ENCODE measurements at regions not wholly inside any gene's neighbourhood (a gene's known extent, or its start where the extent isn't known, plus 50 kb on each side); places are given as distances from the start of the nearest gene placed in this dataset.

GRCh38 chr7:34277016-34277802 lies 371.9 kb downstream of the BMPER start:
- TF ChIP-seq, protein P1, sequence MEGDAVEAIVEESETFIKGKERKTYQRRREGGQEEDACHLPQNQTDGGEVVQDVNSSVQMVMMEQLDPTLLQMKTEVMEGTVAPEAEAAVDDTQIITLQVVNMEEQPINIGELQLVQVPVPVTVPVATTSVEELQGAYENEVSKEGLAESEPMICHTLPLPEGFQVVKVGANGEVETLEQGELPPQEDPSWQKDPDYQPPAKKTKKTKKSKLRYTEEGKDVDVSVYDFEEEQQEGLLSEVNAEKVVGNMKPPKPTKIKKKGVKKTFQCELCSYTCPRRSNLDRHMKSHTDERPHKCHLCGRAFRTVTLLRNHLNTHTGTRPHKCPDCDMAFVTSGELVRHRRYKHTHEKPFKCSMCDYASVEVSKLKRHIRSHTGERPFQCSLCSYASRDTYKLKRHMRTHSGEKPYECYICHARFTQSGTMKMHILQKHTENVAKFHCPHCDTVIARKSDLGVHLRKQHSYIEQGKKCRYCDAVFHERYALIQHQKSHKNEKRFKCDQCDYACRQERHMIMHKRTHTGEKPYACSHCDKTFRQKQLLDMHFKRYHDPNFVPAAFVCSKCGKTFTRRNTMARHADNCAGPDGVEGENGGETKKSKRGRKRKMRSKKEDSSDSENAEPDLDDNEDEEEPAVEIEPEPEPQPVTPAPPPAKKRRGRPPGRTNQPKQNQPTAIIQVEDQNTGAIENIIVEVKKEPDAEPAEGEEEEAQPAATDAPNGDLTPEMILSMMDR (conservative IDR thresholded peaks at IDR 0.05; ENCODE audit: low read depth, low read length): no peak
- no peak for TF ChIP-seq EZH2 (IDR thresholded peaks at IDR 0.05; ENCODE audit: borderline replicate concordance, low read depth, low read length, poor library complexity, severe bottlenecking)

Data from A673 (cell line).